COLO668 (cell line): ENCODE measurements at regions not wholly inside any gene's neighbourhood (a gene's known extent, or its start where the extent isn't known, plus 50 kb on each side); places are given as distances from the start of the nearest gene placed in this dataset.
"Not testable (repeated sequence)": the region's sequence is repeated elsewhere in the genome, so short reads cannot be mapped to it uniquely, and the experiment has no call there.

Experiments
- DNase-seq: peaks from one replicate; lab custom pipeline; 2025; ENCODE audit not compliant: unreplicated experiment; lab: John Stamatoyannopoulos, UW

- no peak for DNase-seq
Measured at GRCh38 chr1:30660241-30660640, 63.1 kb downstream of the MATN1 start.

- no peak for DNase-seq
Measured at GRCh38 chr1:30659702-30660101, 63.7 kb downstream of the MATN1 start.

- DNase-seq: not testable (repeated sequence)
Measured at GRCh38 chr1:30658375-30658774, 65.0 kb downstream of the MATN1 start.

GRCh38 chr1:30658014-30658336 lies 65.4 kb downstream of the MATN1 start:
- DNase-seq: no peak

- DNase-seq: no peak
Measured at GRCh38 chr1:30657131-30658013, 66.0 kb downstream of the MATN1 start.

- DNase-seq: no peak
Measured at GRCh38 chr1:30656171-30656940, 67.0 kb downstream of the MATN1 start.

GRCh38 chr1:30655672-30656071 lies 67.7 kb downstream of the MATN1 start:
- no peak for DNase-seq

- no peak for DNase-seq
Measured at GRCh38 chr1:30654188-30654587, 69.2 kb downstream of the MATN1 start.

GRCh38 chr1:30652152-30652841 lies 71.1 kb downstream of the MATN1 start:
- DNase-seq: no peak

GRCh38 chr1:30651395-30651794 lies 72.0 kb downstream of the MATN1 start:
- not testable (repeated sequence) for DNase-seq

GRCh38 chr1:30650968-30651320 lies 72.4 kb downstream of the MATN1 start:
- no peak for DNase-seq

GRCh38 chr1:30650038-30650967 lies 73.1 kb downstream of the MATN1 start:
- no peak for DNase-seq

- DNase-seq: no peak
Measured at GRCh38 chr1:30649321-30649991, 73.9 kb downstream of the MATN1 start.

GRCh38 chr1:30648408-30649000 lies 74.9 kb downstream of the MATN1 start:
- DNase-seq: no peak

- DNase-seq: no peak
Measured at GRCh38 chr1:30645807-30646206, 77.6 kb downstream of the MATN1 start.

GRCh38 chr1:30642391-30643120 lies 80.8 kb downstream of the MATN1 start:
- no peak for DNase-seq

GRCh38 chr1:30641572-30642353 lies 81.6 kb downstream of the MATN1 start:
- no peak for DNase-seq

- DNase-seq: no peak
Measured at GRCh38 chr1:30639881-30640452, 83.4 kb downstream of the MATN1 start.
